IMR-90 (cell line): ENCODE measurements at regions not wholly inside any gene's neighbourhood (a gene's known extent, or its start where the extent isn't known, plus 50 kb on each side); places are given as distances from the start of the nearest gene placed in this dataset.

Source experiments
- ATAC-seq: fragments of 200-7000 bp; cut with Tn5 transposase; 2 replicates; pipeline ENCODE4 v1.9.1; 2020; ENCODE audit warnings: low read depth, mild to moderate bottlenecking, moderate library complexity
- BruUV-seq: library from RNA; stranded (reverse); fragments of 400-500 nt; replicated peaks from 2 replicates; lab custom pipeline; 2021; lab: Mats Ljungman, UMichigan
- CTCF ChIA-PET: fragments of 300-600 bp; formaldehyde crosslinking; extraction: SDS; loops from one replicate; lab custom pipeline; 2021; ENCODE audit warnings: antibody characterized with exemption; lab: Yijun Ruan, JAX
- POLR2A ChIA-PET: fragments of 300-600 bp; sonication (Branson Sonifier 250); formaldehyde crosslinking; loops from one replicate; lab custom pipeline; 2022; ENCODE audit warnings: antibody characterized with exemption; ENCODE audit not compliant: unreplicated experiment; lab: Charles Lee
- DNase-seq: peaks from one replicate; pipeline ENCODE4 v3.0.0; 2013
- H2AFZ ChIP-seq: replicated peaks from 2 replicates; pipeline ENCODE3; 2013; ENCODE audit warnings: low read length, mild to moderate bottlenecking; ENCODE audit not compliant: poor library complexity
- H2AK5ac ChIP-seq: 2 replicates; pipeline ENCODE4 v1.6.1; 2013; ENCODE audit warnings: low read depth, low read length, inconsistent platforms
- H2AK9ac ChIP-seq: replicated peaks from 2 replicates; pipeline ENCODE3; 2013; ENCODE audit warnings: mild to moderate bottlenecking, low read depth, low read length, moderate library complexity; ENCODE audit not compliant: poor library complexity
- H2BK120ac ChIP-seq: 2 replicates; pipeline ENCODE4 v1.6.1; 2013; ENCODE audit warnings: low read depth, low read length, inconsistent platforms
- H2BK15ac ChIP-seq: 3 replicates; pipeline ENCODE4 v1.6.1; 2013; ENCODE audit warnings: low read depth, low read length, inconsistent platforms
- H2BK20ac ChIP-seq: 2 replicates; pipeline ENCODE4 v1.6.1; 2013; ENCODE audit warnings: low read depth, mild to moderate bottlenecking, inconsistent platforms, low read length, moderate library complexity
- H2BK5ac ChIP-seq: 2 replicates; pipeline ENCODE4 v1.6.1; 2013; ENCODE audit warnings: mild to moderate bottlenecking, low read depth, low read length, inconsistent platforms; ENCODE audit not compliant: poor library complexity, severe bottlenecking
- H3K14ac ChIP-seq: replicated peaks from 2 replicates; pipeline ENCODE4 v1.6.1; 2013; ENCODE audit warnings: low read depth, low read length, inconsistent platforms
- H3K18ac ChIP-seq: 2 replicates; pipeline ENCODE4 v1.6.1; 2013; ENCODE audit warnings: low read depth, low read length, control low read depth
- H3K23ac ChIP-seq: 2 replicates; pipeline ENCODE4 v1.6.1; 2013; ENCODE audit warnings: low read depth, low read length, inconsistent platforms
- H3K27ac ChIP-seq: 2 replicates; pipeline ENCODE4 v1.5.1; 2013; ENCODE audit warnings: mild to moderate bottlenecking, control low read depth, low read length; ENCODE audit not compliant: insufficient read depth
- H3K27me3 ChIP-seq: 2 replicates; pipeline ENCODE4 v1.6.1; 2013; ENCODE audit warnings: low read length; ENCODE audit not compliant: control insufficient read depth, insufficient read depth
- H3K36me3 ChIP-seq: 2 replicates; pipeline ENCODE4 v1.6.1; 2013; ENCODE audit warnings: low read length, mixed read lengths; ENCODE audit not compliant: control insufficient read depth, insufficient read depth
- H3K4ac ChIP-seq: 2 replicates; pipeline ENCODE4 v1.6.1; 2013; ENCODE audit warnings: low read depth, low read length, inconsistent platforms
- H3K4me1 ChIP-seq: 2 replicates; pipeline ENCODE4 v1.6.1; 2013; ENCODE audit warnings: low read length, mixed read lengths; ENCODE audit not compliant: control insufficient read depth, insufficient read depth
- H3K4me2 ChIP-seq: 2 replicates; pipeline ENCODE4 v1.6.1; 2013; ENCODE audit warnings: low read depth, mild to moderate bottlenecking, control low read depth, low read length, moderate library complexity
- H3K4me3 ChIP-seq: 2 replicates; pipeline ENCODE4 v1.5.1; 2013; ENCODE audit warnings: low read depth, mild to moderate bottlenecking, control low read depth, low read length, moderate library complexity; ENCODE audit not compliant: insufficient read depth
- H3K56ac ChIP-seq: 2 replicates; pipeline ENCODE4 v1.6.1; 2013; ENCODE audit warnings: low read length, inconsistent platforms; ENCODE audit not compliant: insufficient read depth; ENCODE audit errors: extremely low read depth
- H3K79me1 ChIP-seq, 2 experiments: 2 replicates each; pipeline ENCODE4 v1.6.1; 2013; ENCODE audit warnings: low read length in 2 of 2, inconsistent platforms in 1 of 2, low read depth in 1 of 2
- H3K9ac ChIP-seq: 2 replicates; pipeline ENCODE4 v1.6.1; 2013; ENCODE audit warnings: low read depth, low read length, control low read depth
- H3K9me1 ChIP-seq: 2 replicates; pipeline ENCODE4 v1.6.1; 2013; ENCODE audit warnings: low read length, inconsistent platforms; ENCODE audit not compliant: insufficient read depth
- H3K9me3 ChIP-seq: 2 replicates; pipeline ENCODE4 v1.6.1; 2013; ENCODE audit warnings: low read length; ENCODE audit not compliant: control insufficient read depth, insufficient read depth
- H4K20me1 ChIP-seq: 2 replicates; pipeline ENCODE4 v1.6.1; 2013; ENCODE audit warnings: low read length, inconsistent platforms; ENCODE audit not compliant: insufficient read depth
- H4K5ac ChIP-seq: 2 replicates; pipeline ENCODE4 v1.6.1; 2013; ENCODE audit warnings: mild to moderate bottlenecking, low read depth, low read length, control low read depth
- H4K8ac ChIP-seq, 2 experiments: 2 replicates each; pipeline ENCODE4 v1.6.1; 2013; ENCODE audit warnings: low read depth in 2 of 2, low read length in 2 of 2, control low read depth in 1 of 2, inconsistent platforms in 1 of 2
- H4K91ac ChIP-seq: 2 replicates; pipeline ENCODE4 v1.6.1; 2013; ENCODE audit warnings: low read depth, low read length, inconsistent platforms; ENCODE audit not compliant: insufficient read depth
- BHLHE40 ChIP-seq: fragments of 150-350 bp; IDR thresholded peaks from 2 replicates; pipeline ENCODE4 v1.6.1; 2016; ENCODE audit warnings: mild to moderate bottlenecking, low read depth, low read length
- MAFK ChIP-seq: IDR thresholded peaks from 2 replicates; pipeline ENCODE4 v1.6.1; 2012; ENCODE audit warnings: low read depth, low read length, improper control_type of control experiment
- MAZ ChIP-seq: IDR thresholded peaks from 2 replicates; pipeline ENCODE4 v1.6.1; 2012; ENCODE audit warnings: low read depth, mild to moderate bottlenecking, low read length, improper control_type of control experiment, moderate library complexity, borderline replicate concordance
- USF2 ChIP-seq: fragments of 150-350 bp; IDR thresholded peaks from 2 replicates; pipeline ENCODE4 v1.6.1; 2017; ENCODE audit warnings: mild to moderate bottlenecking, antibody characterized with exemption, low read length, low read depth
- WGBS, 2 experiments: methylation state at CpG; one replicate each; pipeline versions ENCODE4 v1.1.5 to v1.1.7; 2013; ENCODE audit warnings: missing lambda C conversion rate in 2 of 2; ENCODE audit not compliant: insufficient read length in 1 of 2; ENCODE audit errors: extremely low coverage in 2 of 2; 5-methylcytosine and 5-hydroxymethylcytosine counted together
- dilution Hi-C: fragments of 300-500 bp; cut with HindIII; formaldehyde crosslinking; loops from one replicate; pipeline ENCODE4 v1.14.3; 2018; ENCODE audit warnings: low sequenced_read_pairs; ENCODE audit not compliant: unreplicated experiment
- in situ Hi-C: fragments of 300-500 bp; cut with MboI; formaldehyde crosslinking; loops from 3 replicates; pipeline ENCODE4 v1.14.3; 2019; ENCODE audit warnings: low sequenced_read_pairs, inconsistent platforms, mixed read lengths
- intact Hi-C: fragments of 100-400 bp; cut with micrococcal nuclease; formaldehyde crosslinking; loops from 2 replicates; pipeline ENCODE4 v1.10.0; 2022
- TF ChIP-seq, protein P1 (sequence below): conservative IDR thresholded peaks from 2 replicates; pipeline ENCODE4 v1.5.1; 2012; ENCODE audit warnings: mild to moderate bottlenecking, low read depth, low read length, improper control_type of control experiment

DNA sequence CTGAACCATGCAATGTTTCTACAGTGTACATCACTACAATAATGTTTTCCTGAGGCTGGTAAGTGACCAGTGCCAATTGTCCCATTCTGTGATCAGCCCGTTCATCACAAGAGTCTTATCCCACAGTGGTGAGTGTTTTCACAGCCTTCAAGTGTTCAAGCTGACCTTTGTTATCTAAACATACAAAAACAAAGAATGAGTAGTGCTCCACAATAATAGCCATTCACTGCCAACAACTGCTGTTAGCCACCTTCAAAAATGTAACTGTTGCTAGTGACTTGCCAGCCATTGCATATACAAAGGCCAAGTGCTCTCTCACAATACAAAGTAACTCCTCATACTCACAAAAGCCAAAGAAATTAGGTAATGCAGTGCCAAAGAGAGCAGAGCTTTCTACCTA, 1084.1 kb downstream of the FAM133A start:
- Histone ChIP-seq H4K91ac (no peak overlapping the region), H3K36me3 (no peaks in the 10 kb centered on the region), H3K56ac (no peak overlapping the region), H2BK15ac (no peak overlapping the region), H2BK20ac (no peak overlapping the region), H2AK5ac (no peak overlapping the region), H4K5ac (no peak overlapping the region), H3K14ac (no peak overlapping the region), H3K27ac (no peak overlapping the region), H3K9ac (no peak overlapping the region), H3K18ac (no peak overlapping the region), H3K4me1 (no peaks in the 10 kb centered on the region), H3K79me1 (no peaks in the 10 kb centered on the region), H3K4me2 (no peak overlapping the region), H2AK9ac (no peak overlapping the region), H3K4me3 (no peak overlapping the region), H3K9me1 (no peaks in the 10 kb centered on the region), H3K4ac (no peak overlapping the region), H4K8ac (no peak overlapping the region), H3K27me3 (no peaks in the 10 kb centered on the region), H2BK120ac (no peak overlapping the region), H2BK5ac (no peak overlapping the region), H4K20me1 (no peaks in the 10 kb centered on the region), H3K9me3 (no peaks in the 10 kb centered on the region), H2AFZ (no peak overlapping the region), H3K23ac (no peak overlapping the region)
- TF ChIP-seq, protein P1, sequence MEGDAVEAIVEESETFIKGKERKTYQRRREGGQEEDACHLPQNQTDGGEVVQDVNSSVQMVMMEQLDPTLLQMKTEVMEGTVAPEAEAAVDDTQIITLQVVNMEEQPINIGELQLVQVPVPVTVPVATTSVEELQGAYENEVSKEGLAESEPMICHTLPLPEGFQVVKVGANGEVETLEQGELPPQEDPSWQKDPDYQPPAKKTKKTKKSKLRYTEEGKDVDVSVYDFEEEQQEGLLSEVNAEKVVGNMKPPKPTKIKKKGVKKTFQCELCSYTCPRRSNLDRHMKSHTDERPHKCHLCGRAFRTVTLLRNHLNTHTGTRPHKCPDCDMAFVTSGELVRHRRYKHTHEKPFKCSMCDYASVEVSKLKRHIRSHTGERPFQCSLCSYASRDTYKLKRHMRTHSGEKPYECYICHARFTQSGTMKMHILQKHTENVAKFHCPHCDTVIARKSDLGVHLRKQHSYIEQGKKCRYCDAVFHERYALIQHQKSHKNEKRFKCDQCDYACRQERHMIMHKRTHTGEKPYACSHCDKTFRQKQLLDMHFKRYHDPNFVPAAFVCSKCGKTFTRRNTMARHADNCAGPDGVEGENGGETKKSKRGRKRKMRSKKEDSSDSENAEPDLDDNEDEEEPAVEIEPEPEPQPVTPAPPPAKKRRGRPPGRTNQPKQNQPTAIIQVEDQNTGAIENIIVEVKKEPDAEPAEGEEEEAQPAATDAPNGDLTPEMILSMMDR = no peak
- TF ChIP-seq USF2 (no peak), MAFK (no peak), BHLHE40 (no peak), MAZ (no peak)
- BruUV-seq = no TSS peak
- POLR2A ChIA-PET = no interaction called here
- no peak for ATAC-seq
- intact Hi-C loops (no loop called here), in situ Hi-C loops (no loop called here), dilution Hi-C loops (no loop called here)
- CTCF ChIA-PET = no interaction called here
- no peak for DNase-seq
- no CpG with 5 or more reads among the region's 1 CpG for WGBS, 2 experiments
